ENCODE measurements at regions not wholly inside any gene's neighbourhood (a gene's known extent, or its start where the extent isn't known, plus 50 kb on each side); places are given as distances from the start of the nearest gene placed in this dataset.

- TF ChIP-seq CTCF (conservative IDR thresholded peaks at IDR 0.05 in 1 of 2, IDR thresholded peaks at IDR 0.05 in 1 of 2; ENCODE audit: extremely low read depth in 1 of 2, insufficient read depth in 1 of 2, low read depth in 1 of 2, low read length in 2 of 2) (no peak), EZH2 (IDR thresholded peaks at IDR 0.05; ENCODE audit: borderline replicate concordance, low read length) (no peak)
Observed at GRCh38 chr6:125679651-125680050, 69.8 kb upstream of the HEY2 start.
